Astrocyte (in vitro differentiated cells and primary cell): ENCODE measurements at regions not wholly inside any gene's neighbourhood (a gene's known extent, or its start where the extent isn't known, plus 50 kb on each side); places are given as distances from the start of the nearest gene placed in this dataset.

Experiments
- EZH2 ChIP-seq: IDR thresholded peaks from 2 replicates; pipeline ENCODE4 v1.6.1; 2012; ENCODE audit warnings: mild to moderate bottlenecking, low read length, inconsistent platforms; ENCODE audit not compliant: insufficient read depth
- TF ChIP-seq, protein P1 (sequence below): IDR thresholded peaks from 2 replicates; pipeline ENCODE4 v1.5.1; 2011; ENCODE audit warnings: low read depth, mild to moderate bottlenecking, inconsistent platforms, low read length, moderate library complexity; ENCODE audit not compliant: insufficient read depth

DNA sequence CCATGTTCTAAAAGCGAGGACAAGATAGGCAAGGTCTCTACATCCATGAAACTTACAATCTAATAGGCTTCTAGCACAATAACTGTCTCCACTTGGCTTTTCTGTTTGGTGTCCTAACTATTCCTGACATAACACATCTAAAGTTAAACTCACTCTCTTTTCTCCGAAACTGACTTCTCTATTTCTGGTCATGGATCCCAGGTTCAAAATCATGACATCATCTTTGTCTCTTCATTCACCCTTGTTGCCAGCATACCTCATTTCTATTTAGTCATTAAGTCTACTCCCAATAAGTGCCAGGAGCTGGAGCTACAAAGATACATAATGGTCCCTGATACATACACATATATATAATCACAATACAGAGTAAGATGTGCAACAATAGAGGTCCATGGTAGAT is 53.9 kb upstream of the CEP83 start:
- TF ChIP-seq, protein P1, sequence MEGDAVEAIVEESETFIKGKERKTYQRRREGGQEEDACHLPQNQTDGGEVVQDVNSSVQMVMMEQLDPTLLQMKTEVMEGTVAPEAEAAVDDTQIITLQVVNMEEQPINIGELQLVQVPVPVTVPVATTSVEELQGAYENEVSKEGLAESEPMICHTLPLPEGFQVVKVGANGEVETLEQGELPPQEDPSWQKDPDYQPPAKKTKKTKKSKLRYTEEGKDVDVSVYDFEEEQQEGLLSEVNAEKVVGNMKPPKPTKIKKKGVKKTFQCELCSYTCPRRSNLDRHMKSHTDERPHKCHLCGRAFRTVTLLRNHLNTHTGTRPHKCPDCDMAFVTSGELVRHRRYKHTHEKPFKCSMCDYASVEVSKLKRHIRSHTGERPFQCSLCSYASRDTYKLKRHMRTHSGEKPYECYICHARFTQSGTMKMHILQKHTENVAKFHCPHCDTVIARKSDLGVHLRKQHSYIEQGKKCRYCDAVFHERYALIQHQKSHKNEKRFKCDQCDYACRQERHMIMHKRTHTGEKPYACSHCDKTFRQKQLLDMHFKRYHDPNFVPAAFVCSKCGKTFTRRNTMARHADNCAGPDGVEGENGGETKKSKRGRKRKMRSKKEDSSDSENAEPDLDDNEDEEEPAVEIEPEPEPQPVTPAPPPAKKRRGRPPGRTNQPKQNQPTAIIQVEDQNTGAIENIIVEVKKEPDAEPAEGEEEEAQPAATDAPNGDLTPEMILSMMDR = no peak
- TF ChIP-seq EZH2 = no peak
